B cell (primary cell): ENCODE measurements at regions not wholly inside any gene's neighbourhood (a gene's known extent, or its start where the extent isn't known, plus 50 kb on each side); places are given as distances from the start of the nearest gene placed in this dataset.

Source experiments
- ATAC-seq: fragments of 200-7000 bp; cut with Tn5 transposase; one replicate; pipeline ENCODE4 v1.10.0; 2021; ENCODE audit warnings: low read depth, mild to moderate bottlenecking, moderate number of reproducible peaks, moderate library complexity
- CTCF ChIA-PET: fragments of 350-600 bp; sonication (Branson Sonifier 250); formaldehyde crosslinking; loops from one replicate; lab custom pipeline; 2021; ENCODE audit warnings: antibody characterized with exemption, inconsistent platforms; lab: Charles Lee
- POLR2A ChIA-PET: fragments of 350-600 bp; sonication (Branson Sonifier 250); formaldehyde crosslinking; loops from one replicate; lab custom pipeline; 2021; ENCODE audit warnings: antibody characterized with exemption; lab: Charles Lee
- DNase-seq: peaks from one replicate; pipeline ENCODE4 v3.0.0; 2013
- H2AFZ ChIP-seq: 2 replicates; pipeline ENCODE4 v1.6.1; 2012; ENCODE audit warnings: mild to moderate bottlenecking, low read depth, low read length; ENCODE audit not compliant: insufficient read depth, poor library complexity, severe bottlenecking
- H3K27ac ChIP-seq, 2 donors: 1 replicate in 1 of 2; 2 replicates in 1 of 2; pipeline ENCODE4 v1.5.1; 2012 to 2013; ENCODE audit warnings: low read length in 2 of 2, mild to moderate bottlenecking in 2 of 2, moderate library complexity in 1 of 2
- H3K27me3 ChIP-seq, 4 experiments: fragments of 200-600 bp in 1 of 4; sonication (generic) in 1 of 4; replicated peaks in 1 of 4; 1 replicate in 2 of 4; 2 replicates in 2 of 4; pipeline versions ENCODE4 v1.6.1 to v1.7.0; 2013 to 2016; ENCODE audit warnings: low read length in 3 of 4, mild to moderate bottlenecking in 2 of 4, mixed read lengths in 1 of 4, moderate library complexity in 1 of 4; ENCODE audit not compliant: insufficient read depth in 4 of 4, control insufficient read depth in 3 of 4; ENCODE audit errors: control extremely low read depth in 1 of 4
- H3K36me3 ChIP-seq, 2 experiments: replicated peaks in 1 of 2; 1 replicate in 1 of 2; 2 replicates in 1 of 2; pipeline versions ENCODE4 v1.6.1 to v1.7.1; 2013; ENCODE audit warnings: low read length in 1 of 2; ENCODE audit not compliant: insufficient read depth in 2 of 2, control insufficient read depth in 1 of 2; ENCODE audit errors: control extremely low read depth in 1 of 2, extremely low read depth in 1 of 2
- H3K4me1 ChIP-seq, 2 donors: fragments of 200-600 bp in 1 of 2; sonication (generic) in 1 of 2; 1 replicate in 1 of 2; 2 replicates in 1 of 2; pipeline versions ENCODE4 v1.5.1 to v1.6.1; 2013 to 2017; ENCODE audit warnings: low read length in 2 of 2; ENCODE audit not compliant: control insufficient read depth in 2 of 2, insufficient read depth in 2 of 2
- H3K4me2 ChIP-seq: replicated peaks from 2 replicates; pipeline ENCODE3; 2012; ENCODE audit warnings: mild to moderate bottlenecking, low read depth, low read length; ENCODE audit not compliant: poor library complexity, severe bottlenecking
- H3K4me3 ChIP-seq, 5 experiments: fragments of 200-600 bp in 1 of 5; sonication (generic) in 1 of 5; 1 replicate in 3 of 5; 2 replicates in 2 of 5; pipeline versions ENCODE4 v1.5.1 to v1.7.0; 2011 to 2016; ENCODE audit warnings: low read length in 4 of 5, mild to moderate bottlenecking in 4 of 5, low read depth in 2 of 5, control low read depth in 1 of 5, moderate library complexity in 1 of 5; ENCODE audit not compliant: insufficient read depth in 1 of 5; ENCODE audit errors: control extremely low read depth in 1 of 5, extremely low read depth in 1 of 5
- H3K79me2 ChIP-seq: fragments of 200-600 bp; sonication (generic); one replicate; pipeline ENCODE4 v1.6.0; 2016; ENCODE audit warnings: low read length; ENCODE audit not compliant: control insufficient read depth, insufficient read depth
- H3K9ac ChIP-seq: fragments of 200-600 bp; sonication (generic); 2 replicates; pipeline ENCODE4 v1.6.1; 2017; ENCODE audit warnings: mild to moderate bottlenecking, low read length, moderate library complexity
- H3K9me3 ChIP-seq, 3 donors: one replicate each; pipeline versions ENCODE4 v1.6.1 to v1.7.1; 2013; ENCODE audit warnings: low read length in 2 of 3; ENCODE audit not compliant: control insufficient read depth in 2 of 3, insufficient read depth in 1 of 3; ENCODE audit errors: control extremely low read depth in 1 of 3
- H4K20me1 ChIP-seq: 2 replicates; pipeline ENCODE4 v1.6.0; 2012; ENCODE audit warnings: mild to moderate bottlenecking, low read length; ENCODE audit not compliant: insufficient read depth, control insufficient read depth, poor library complexity, severe bottlenecking
- H3K27ac Mint-ChIP-seq: one replicate; pipeline ENCODE4 v1.8.0; 2021; ENCODE audit warnings: mixed read lengths
- H3K27me3 Mint-ChIP-seq: one replicate; pipeline ENCODE4 v1.8.0; 2021; ENCODE audit warnings: mixed read lengths
- H3K4me1 Mint-ChIP-seq: one replicate; pipeline ENCODE4 v1.8.0; 2021; ENCODE audit warnings: mixed read lengths
- H3K4me3 Mint-ChIP-seq: one replicate; pipeline ENCODE4 v1.8.0; 2021; ENCODE audit warnings: mixed read lengths
- H3K9me3 Mint-ChIP-seq: one replicate; pipeline ENCODE4 v1.8.0; 2022; ENCODE audit warnings: mixed read lengths; ENCODE audit not compliant: insufficient read depth
- CTCF ChIP-seq: fragments of 200-600 bp; IDR thresholded peaks from one replicate; pipeline ENCODE4 v1.8.0; 2022; ENCODE audit warnings: antibody characterized with exemption, mild to moderate bottlenecking
- EZH2 ChIP-seq: IDR thresholded peaks from 2 replicates; pipeline ENCODE4 v1.6.1; 2012; ENCODE audit warnings: borderline replicate concordance, low read depth, mild to moderate bottlenecking, moderate library complexity, low read length; ENCODE audit not compliant: insufficient read depth, poor library complexity, severe bottlenecking
- WGBS: methylation state at CpG from one replicate; pipeline ENCODE4 v1.1.5; 2013; ENCODE audit warnings: missing lambda C conversion rate; ENCODE audit not compliant: insufficient coverage; 5-methylcytosine and 5-hydroxymethylcytosine counted together
- intact Hi-C: fragments of 100-400 bp; cut with micrococcal nuclease; formaldehyde crosslinking; loops from one replicate; pipeline ENCODE4 v1.10.0; 2022

- 93% methylated on average over 2 of the region's 2 CpGs for WGBS
- Histone ChIP-seq H3K4me1 (no peaks in the 10 kb centered on the region), H3K4me2 (no peak overlapping the region), H3K4me3 (no peak overlapping the region), H3K79me2 (no peaks in the 10 kb centered on the region), H3K27ac (no peak overlapping the region), H3K9ac (no peak overlapping the region), H2AFZ (no peak overlapping the region), H3K27me3 (peaks cover 0 to 12% (median 5%) of the 10 kb centered on the region in 4 experiments), H3K36me3 (no peaks in the 10 kb centered on the region), H3K9me3 (no peaks in the 10 kb centered on the region), H4K20me1 (no peaks in the 10 kb centered on the region)
- Mint-ChIP-seq H3K27me3 (peaks cover 24% of the 10 kb centered on the region), H3K4me1 (no peaks in the 10 kb centered on the region), H3K27ac (no peak overlapping the region), H3K9me3 (no peaks in the 10 kb centered on the region), H3K4me3 (no peak overlapping the region)
- ChIA-PET POLR2A (no interaction called here), CTCF (no interaction called here)
- DNase-seq (no peak), ATAC-seq (no peak)
- TF ChIP-seq CTCF (no peak), EZH2 (no peak)
- intact Hi-C loops = no loop called here
Observed at GRCh38 chr9:109568568-109569210, 70.6 kb upstream of the PTPN3 start.

- H3K4me3 Mint-ChIP-seq = no peak overlapping the region
- Histone ChIP-seq H3K4me3 (no peak overlapping the region), H3K27me3 (peaks cover 0 to 4% (median 0%) of the 10 kb centered on the region in 4 experiments), H3K9ac (no peak overlapping the region), H3K79me2 (no peaks in the 10 kb centered on the region), H4K20me1 (no peaks in the 10 kb centered on the region), H3K9me3 (no peaks in the 10 kb centered on the region), H3K27ac (no peak overlapping the region), H3K4me1 (no peaks in the 10 kb centered on the region), H3K36me3 (no peaks in the 10 kb centered on the region), H2AFZ (no peak overlapping the region), H3K4me2 (no peak overlapping the region)
- ChIA-PET CTCF (interaction anchor here (0.8 to 8.1 kb wide), 10 partner anchors 18 to 1049 kb away, joined by 3 to 120 read pairs (median 4); no protein-coding TSS in a partner anchor), POLR2A (no interaction called here)
- intact Hi-C loops = loop anchor here (2.0 to 5.0 kb wide), 2 partner anchors 329 to 1723 kb away; no protein-coding TSS in a partner anchor
- H3K27ac Mint-ChIP-seq = no peak overlapping the region
- no CpG with 5 or more reads among the region's 2 CpGs for WGBS
- no peak for TF ChIP-seq EZH2
- peak; percentile 82 for TF ChIP-seq CTCF
- ATAC-seq (no peak), DNase-seq (peak; percentile 47)
- no peaks in the 10 kb centered on the region for H3K4me1 Mint-ChIP-seq
- no peaks in the 10 kb centered on the region for H3K9me3 Mint-ChIP-seq
- H3K27me3 Mint-ChIP-seq = peaks cover 12% of the 10 kb centered on the region
Observed at GRCh38 chr9:109574061-109574882, 76.2 kb upstream of the PTPN3 start.
